NCI-H1092 (cell line): ENCODE measurements at regions not wholly inside any gene's neighbourhood (a gene's known extent, or its start where the extent isn't known, plus 50 kb on each side); places are given as distances from the start of the nearest gene placed in this dataset.
"Not testable (repeated sequence)": the region's sequence is repeated elsewhere in the genome, so short reads cannot be mapped to it uniquely, and the experiment has no call there.

Experiments
- DNase-seq: peaks from one replicate; lab custom pipeline; 2025; lab: John Stamatoyannopoulos, UW

DNA sequence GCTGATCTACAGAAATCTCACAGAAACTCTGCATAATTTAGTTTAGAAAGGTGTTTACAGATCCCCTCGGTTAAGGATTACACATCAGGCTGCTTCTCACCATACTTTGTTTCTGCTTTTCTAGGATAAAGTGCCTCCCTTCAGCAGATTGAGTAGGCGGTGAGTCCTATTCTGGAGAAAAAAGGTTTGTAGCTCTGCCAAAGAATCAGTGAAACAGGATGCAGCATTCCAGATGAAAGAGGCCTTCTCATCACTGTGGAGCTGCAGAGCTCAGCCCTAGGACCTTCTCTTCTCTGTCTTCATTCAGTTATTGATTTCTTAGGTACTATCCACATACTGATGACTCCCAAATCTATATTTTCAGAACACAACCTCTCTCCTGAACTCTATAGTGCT lies 155.5 kb upstream of the KRR1 start:
- DNase-seq, result no peak

DNA sequence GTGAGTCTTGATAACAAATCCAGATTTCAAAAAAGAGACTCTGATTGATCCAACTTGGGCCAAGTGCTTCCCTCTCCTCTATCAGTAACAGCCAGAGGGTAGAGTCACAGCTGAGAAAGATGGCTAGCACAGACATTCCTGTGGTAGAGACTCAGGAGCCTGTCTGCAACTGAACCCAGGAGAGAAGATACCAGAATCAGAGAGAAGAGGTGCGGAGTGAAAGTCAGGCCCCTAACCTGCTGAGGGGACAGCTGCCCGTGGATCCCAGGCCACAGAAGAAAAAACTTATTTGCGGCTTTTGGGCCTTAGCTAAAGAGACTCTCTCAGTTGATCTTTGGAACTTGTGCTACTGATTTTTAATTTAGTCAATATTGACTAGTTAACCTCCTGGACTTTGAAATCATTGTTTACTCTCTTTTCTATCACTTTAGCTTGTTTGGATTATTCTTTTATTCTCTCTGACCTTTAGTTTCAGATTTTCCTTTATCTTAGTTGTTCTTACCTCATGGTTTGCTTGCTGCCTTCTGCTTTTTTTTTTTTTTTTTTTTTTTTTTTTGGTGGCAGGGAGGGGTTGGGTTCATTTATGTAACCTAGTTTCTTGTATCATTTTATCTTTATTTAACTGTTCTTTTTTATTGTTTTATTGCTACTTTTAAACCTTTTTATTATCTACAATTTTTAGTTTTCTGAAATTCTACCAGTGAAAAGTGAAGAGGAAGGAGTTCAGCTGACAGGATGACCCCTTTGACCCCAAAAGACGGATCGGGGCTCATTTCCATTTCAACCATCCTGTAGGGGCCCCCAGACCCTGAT lies 154.9 kb upstream of the KRR1 start:
- DNase-seq, result no peak

DNA sequence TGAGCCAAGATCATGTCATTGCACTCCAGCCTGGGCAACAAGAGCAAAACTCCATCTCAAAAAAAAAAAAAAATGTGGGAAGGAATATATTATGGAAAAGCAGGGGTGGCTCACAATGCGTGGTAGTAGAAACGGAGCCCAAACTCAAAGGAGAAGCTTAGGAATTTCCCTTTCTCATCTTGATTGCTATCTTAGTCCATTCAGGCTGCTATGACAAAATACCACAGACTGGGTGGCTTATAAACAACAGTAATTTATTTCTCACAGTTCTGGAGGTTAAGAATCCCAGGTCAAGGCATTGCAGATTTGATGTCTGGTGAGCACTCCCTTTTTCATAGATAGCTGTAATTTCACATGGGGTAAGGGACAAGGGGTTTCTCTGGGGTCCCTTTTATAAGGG lies 153.8 kb upstream of the KRR1 start:
- no peak for DNase-seq

DNA sequence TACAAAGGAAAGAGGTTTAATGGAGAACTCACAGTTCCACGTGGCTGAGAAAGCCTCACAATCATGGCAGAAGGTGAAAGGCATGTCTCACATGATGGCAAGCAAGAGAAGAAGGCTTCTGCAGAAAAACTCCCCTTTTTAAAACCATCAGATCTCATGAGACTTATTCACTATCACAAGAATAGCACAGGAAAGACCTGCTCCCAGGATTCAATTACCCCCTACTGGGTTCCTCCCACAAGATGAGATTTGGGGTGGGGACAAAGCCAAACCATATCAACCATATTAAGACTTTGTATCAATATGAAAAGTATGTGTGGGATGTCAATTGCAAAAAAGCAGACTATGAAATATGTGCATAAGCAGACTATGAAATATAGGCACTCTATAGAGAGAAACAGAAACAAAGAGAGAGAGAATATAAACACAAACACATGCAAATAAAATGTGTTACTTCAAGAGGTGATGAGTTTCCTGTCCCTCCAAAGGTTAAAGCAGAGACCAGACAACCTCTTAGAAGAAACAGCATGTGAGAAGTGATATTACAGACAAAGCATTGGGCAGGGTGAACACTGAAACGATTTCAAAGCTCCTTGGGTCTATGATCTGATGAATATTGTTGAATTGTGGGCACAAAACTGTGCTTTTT lies 151.2 kb upstream of the KRR1 start:
- no peak for DNase-seq

DNA sequence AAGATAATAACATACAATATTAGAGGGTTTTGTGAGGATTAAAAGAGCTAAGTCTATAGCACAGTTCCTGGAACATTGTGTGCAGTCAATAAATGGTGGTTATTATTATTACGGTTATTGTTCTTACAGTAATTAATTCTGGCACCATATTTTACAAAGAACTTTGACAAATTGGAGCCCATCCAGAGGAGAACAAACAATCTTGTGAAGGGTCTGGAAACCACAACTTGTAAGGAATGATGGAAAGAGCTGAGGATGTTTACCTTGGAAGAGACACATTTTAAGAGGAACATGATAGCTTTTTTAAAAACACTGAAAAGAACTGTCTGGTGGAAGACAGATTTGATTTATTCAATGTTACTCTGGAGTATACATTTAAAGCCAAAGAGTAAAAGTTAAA lies 150.5 kb upstream of the KRR1 start:
- DNase-seq, result no peak

DNA sequence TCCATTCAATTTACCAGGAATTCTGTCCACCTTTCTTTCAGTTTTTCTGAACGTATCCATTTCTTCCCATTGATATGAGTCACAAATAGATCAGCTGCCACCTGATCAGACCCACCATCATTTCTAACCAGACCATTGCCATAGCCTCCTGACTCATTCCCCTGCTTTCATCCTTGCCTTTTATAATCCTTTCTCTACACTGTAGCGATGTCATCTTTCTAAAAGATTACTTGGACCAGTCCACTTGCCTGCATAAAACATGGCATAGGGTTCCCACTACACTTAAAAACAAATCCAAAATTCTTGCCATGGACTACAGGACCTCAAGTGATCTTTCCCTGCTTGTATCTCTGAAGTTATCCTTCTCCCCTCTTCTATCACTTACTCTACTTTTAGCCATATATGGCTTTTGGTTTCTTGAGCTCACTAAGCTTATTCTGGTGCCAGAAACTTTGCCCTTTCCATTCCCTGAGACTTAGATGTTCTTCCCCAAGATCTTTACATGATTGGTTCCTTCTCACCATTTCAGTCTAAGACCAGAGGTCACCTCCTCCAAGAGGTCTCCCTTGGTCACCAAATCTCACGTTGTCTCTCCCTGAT lies 149.5 kb upstream of the KRR1 start:
- DNase-seq, result no peak

DNA sequence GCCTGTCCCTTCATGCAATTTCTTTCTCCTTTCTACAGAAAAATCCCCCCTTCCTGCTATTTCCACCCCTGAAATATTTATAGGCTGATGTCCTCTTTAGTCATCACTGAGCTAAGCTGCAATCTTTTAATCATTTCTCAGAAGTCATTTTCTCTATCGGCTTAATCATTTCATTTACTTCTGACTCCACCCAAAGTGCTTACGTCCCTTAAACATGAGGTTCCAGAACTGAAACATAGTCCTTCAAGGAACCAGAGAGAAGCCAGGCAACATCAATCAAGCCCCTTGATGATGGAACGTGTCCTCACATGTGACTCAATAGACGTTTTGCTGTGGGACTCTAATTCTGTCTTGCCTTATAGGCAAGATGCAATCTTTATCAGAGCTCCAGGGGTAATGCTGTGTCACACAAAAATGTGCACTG lies 148.7 kb upstream of the KRR1 start:
- no peak for DNase-seq

DNA sequence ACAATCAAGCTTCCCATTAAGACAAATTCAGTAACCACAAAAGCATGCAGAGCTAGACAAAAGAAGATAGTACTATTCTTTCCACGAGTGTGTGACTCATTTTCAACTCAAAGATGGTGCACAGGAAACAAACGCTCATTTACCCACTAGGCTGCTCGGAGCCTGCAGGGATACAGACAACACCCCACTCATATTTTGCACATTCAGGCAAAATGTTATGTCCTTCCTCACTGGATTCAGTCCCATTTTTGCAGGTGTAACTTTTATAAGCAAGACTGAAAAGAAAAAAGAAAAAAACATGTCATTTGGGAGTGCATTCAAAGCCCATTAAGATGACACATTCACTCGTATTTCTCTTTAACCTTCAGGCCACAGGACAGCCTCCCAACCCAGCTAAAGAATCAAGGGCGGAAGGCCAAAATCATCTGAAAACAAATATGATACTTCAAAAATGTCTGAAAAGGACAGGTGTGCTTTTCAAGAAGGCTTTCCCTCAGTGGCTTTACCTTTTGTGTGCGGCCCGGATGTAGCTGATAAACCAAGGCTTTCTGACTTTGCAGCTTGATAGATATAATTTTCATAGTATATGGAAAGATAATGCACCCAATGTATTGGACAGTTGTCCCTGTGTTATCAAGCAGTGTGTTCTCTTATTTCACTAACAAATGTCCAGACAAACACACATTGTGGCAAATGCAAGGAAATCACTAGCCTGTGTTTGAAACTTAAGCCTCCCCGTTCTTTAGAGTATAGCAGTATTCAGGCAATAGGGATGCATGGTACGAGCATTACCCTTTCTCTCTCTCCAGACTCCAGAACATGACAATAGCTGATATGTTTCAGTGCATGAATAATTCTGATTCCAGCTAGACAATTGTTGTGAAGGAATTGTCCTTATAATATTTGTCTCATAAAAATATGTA lies 147.8 kb upstream of the KRR1 start:
- DNase-seq, result peak; percentile 3

DNA sequence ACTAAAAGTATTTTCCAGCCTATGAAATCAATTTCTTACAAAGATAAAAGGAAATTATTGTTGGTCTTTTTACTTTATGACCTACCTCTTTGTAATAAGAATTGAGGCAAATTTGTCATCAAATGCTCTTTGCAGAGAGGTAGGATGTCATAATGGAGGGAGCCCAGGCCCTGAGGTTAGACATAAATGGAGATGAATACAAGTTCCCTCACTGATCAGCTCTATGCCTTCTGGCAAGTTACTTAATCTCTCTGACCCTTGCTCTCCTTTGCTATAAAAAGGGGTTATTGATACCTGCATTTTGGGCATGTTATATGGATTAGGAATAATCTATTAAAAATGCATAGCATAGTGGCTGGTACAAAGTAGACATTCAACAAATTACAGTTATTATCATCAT lies 146.9 kb upstream of the KRR1 start:
- no peak for DNase-seq

DNA sequence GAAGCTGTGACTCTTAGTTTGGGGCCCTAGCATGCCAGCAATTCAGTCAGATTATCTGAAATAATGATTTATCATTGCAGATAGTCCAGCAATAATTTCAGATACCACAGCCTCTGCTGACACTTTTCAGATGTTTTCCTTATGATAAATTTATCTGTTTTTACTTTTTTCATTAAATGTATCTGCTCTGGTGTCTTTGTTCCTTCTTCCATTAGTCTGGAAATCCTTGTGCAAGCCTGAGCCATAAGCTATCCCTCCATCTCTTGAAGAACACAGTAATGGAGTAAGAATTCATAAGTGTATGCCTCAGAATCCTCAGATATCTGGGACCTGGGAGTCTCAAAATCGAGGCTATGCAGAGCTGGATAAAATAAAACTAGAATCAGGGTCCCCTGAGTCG lies 146.4 kb upstream of the KRR1 start:
- DNase-seq, result no peak

DNA sequence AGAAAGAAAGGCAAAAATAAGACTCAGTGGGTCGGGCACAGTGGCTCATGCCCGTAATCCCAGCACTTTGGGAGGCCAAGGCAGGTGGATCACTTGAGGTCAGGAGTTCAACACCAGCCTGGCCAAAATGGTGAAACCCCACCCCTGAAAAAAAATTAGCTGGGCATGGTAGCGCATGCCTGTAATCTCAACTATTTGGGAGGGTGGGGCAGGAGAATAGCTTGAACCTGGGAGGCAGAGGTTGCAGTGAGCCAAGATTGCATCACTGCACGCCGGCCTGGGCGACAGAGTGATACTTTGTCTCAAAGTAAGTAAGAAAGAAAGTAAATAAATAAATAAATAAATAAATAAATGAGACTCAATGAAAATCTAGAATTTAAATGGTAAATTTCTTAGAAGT lies 145.9 kb upstream of the KRR1 start:
- DNase-seq, result not testable (repeated sequence)

DNA sequence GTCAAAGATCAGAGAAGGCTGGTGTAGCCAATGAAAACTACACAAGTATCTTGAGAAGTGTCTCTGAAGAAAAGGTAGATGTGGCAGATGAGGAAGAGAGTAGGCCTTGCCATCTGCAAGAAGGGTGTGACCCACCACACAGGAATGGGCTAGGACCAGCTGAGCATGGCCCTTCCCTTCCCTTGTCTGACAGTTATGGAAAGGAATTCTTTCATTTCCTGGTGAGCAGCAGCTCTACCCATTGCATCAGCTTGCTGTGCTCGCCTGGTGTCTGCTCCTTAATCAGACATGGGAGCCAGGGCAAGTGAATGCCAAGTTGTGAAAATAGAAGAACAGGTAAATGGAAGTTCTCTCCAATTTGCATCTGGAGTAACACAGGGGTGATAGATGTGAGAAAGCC lies 145.2 kb upstream of the KRR1 start:
- DNase-seq, result no peak

DNA sequence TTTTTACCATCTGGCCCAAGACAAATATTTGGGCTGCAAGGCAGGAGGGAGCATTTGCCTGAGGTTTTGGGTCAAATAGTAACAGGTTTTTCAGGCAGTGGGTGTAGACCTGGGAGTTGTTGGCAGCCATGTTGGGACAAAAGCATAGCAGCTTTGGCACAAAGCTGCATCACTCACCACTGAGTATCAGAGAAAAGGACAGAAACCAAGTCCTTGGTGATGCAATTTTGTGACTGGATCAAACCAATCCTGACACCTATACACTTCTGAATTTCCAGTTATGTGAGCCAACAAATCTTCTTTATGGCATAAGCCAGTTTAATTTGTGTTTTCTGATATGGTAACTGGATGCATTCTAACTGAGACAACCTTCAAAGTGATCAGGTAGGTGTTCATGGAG lies 144.8 kb upstream of the KRR1 start:
- no peak for DNase-seq

DNA sequence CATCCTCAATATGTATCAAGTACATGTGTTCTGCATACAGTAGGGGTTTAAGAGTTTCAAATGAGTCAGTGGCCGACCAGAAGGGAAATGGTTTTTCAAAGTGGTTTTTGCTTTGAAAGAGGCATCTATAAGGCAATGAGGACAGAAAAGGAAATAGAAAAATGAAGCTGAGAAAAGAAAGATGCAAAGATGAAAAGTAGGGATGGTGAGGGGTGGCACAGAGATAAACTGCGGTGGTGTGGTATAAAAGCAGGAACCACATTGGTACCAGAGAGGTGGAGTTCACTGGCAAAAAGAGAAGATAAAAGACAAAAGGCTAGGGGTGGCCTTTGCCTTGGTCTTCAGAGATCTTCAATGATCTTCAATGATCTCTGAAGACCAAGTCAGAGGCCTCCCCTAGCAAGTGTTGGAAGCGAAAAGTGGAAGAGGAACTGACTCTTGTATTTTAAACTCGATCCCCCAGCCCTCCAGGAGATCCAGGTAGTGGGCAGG lies 144.0 kb upstream of the KRR1 start:
- DNase-seq, result no peak

DNA sequence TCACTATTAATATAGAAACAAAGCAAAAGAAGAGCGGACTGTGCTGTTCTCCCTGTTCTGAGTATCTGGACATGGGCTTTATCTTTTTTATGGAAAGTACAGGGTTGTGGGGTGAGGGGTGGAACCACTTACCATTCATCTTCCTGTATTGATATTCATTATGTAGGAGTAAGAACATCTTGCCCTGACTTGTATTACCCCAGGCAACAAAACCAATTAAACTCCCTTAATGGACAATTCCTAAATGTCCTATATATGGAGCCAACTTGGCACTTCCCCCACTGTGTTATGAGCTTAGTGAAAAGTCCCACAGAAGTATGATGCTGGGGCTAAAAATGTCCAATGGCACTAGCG lies 139.9 kb upstream of the KRR1 start:
- no peak for DNase-seq

DNA sequence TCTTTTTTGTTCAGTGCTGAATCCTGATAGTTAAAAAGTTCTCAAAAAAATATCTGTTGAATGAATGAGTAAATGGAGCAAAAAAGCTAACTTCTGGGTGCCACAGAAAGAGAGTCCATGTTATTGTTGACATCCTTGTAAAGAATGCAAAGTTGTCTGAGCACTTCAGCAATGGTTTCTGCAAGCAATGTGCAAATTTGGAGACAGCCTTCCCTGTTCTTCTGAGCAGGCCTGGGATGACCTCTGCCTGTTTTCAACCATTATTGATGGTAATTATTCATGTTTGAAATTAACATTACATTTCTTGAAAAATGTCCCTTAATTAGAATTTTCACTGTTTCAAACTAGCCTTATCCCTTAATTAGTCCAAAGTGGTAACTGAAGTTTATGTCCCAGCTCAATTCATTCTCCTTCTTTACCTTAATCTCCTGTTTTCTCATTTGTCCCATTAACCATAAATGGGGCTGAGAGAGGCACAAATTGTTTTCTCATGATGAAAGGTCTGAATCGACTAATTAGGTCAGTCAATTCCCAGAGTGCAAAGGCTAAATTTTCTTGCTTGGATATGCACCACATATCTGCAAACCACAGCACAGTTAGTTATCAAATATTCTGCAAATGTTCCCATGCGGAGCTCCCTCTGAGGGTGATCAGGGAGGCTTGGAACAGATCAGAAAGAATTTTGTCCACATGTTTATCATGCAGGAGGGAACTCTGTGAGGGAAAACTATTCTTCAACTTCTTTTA lies 139.4 kb upstream of the KRR1 start:
- no peak for DNase-seq

DNA sequence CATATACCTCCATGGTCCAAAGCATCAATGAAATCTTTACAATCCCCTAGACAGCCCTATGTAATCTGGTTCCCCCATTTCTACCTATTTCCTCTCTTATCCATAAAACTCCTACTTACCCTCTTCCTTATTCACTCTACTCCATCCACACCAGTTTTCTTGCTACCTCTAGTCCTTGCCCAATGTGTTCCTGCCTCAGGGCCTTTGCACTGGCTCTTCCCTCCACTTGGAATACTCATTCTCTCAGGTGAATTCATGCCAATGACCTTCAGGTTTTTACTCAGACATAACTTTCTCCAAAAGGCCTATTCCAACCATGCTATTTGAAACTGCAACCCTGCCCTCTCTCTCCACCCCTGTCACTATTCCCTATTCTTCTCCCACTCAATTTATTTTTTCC lies 138.7 kb upstream of the KRR1 start:
- no peak for DNase-seq

DNA sequence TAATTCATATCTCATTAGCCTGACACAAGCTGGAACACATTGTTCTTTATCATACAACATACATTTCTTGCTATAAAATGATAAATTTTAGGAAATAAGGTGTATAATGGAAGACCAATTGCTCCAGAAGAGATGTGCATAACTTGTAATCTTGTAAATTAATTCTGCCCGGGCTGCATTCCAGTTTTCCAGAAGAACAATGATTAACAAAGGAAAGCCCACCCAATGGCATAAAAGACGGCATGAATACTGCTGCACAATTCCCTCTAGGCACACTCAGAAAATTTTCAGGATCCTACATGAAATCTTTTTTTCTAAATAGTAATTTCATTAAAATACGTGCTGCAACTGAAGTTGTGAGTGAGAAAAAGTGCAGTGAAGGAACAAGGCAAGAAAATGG lies 137.4 kb upstream of the KRR1 start:
- no peak for DNase-seq

DNA sequence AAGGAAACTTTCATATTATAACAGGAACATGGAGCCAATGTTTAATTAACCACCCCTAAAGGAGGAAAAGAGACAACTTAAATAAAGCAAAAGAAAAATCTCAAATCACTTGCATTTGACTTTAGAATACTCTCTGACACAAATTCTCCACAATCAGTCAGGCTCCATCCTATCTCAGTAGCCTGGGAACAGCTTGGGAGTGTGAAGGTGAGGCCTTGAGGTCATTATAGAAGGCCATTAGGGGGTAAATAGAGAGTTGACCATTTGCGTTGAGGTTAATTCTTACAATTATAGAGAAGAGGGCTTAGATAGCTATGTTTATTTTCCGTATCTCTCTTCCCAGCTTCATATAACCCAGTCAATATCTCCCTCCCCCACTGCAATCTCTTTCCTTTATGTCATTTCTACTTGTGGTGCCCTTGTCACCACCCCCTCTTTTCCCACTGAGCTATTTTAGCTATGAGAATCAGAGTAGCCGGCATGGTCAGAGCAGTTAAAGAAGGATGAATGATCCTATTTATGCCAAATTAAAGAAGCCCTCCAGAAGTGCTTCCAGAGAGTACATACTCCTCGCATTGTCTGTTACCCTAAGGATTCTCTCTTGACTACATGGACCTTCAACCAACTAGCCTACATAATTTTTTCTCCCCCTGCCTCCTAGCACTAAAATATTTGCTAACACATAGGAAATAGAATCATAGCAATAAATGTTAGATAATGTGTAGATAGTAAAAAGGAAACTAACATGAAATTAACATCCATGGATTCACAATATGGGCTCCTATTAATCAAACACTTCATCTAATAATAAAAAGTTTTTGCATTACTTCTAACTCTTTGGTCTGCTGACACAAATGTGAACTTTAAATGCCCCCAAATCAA lies 135.2 kb upstream of the KRR1 start:
- no peak for DNase-seq

DNA sequence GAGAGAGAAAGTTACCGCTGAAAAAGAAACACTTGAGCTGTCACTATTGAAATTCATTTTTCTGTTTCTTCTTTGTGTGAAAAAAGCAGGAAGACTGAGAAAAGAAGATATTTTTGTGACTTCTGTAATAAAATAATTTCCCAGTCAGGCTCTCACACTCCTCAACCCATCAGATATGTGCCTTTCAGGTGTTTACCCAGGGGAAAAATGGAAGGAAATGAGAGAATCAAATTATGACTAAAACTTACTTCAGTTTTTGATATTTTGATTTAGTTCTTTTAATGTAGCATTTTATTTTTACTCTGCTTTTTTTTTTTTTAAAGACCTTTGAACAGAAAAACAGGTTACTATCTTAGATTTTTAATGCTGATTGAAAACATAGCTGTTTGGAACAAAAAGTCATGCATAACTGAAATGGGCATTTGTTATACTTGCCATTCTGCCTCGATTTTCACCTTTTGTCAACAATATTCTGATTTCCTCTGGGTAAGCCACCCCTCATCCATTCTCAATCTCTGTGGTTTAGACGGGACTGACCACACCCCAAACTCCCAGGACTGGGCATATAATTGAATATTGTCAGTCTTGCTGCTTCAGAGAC lies 133.2 kb upstream of the KRR1 start:
- no peak for DNase-seq
